ENCODE measurements at regions not wholly inside any gene's neighbourhood (a gene's known extent, or its start where the extent isn't known, plus 50 kb on each side); places are given as distances from the start of the nearest gene placed in this dataset.

GRCh38 chr16:6068063-6068462 is 970.5 kb upstream of the EEF2KMT start:
- H3K4me1 ChIP-seq = no peaks in the 10 kb centered on the region
- no peak overlapping the region for H3K4me3 ChIP-seq
- DNase-seq (no peak), ATAC-seq (no peak)
- H3K36me3 ChIP-seq = no peaks in the 10 kb centered on the region
- H3K9me3 ChIP-seq = peaks cover 0 to 5% (median 0%) of the 10 kb centered on the region in 12 donors
- H3K27me3 ChIP-seq = peaks cover 0 to 7% (median 0%) of the 10 kb centered on the region in 9 donors
- 62 to 75% (median 64%) methylated on average over 4 of the region's 4 CpGs for WGBS, 4 donors
- TF ChIP-seq POLR2A (IDR thresholded peaks at IDR 0.05) = no peak
- TF ChIP-seq, protein P1, sequence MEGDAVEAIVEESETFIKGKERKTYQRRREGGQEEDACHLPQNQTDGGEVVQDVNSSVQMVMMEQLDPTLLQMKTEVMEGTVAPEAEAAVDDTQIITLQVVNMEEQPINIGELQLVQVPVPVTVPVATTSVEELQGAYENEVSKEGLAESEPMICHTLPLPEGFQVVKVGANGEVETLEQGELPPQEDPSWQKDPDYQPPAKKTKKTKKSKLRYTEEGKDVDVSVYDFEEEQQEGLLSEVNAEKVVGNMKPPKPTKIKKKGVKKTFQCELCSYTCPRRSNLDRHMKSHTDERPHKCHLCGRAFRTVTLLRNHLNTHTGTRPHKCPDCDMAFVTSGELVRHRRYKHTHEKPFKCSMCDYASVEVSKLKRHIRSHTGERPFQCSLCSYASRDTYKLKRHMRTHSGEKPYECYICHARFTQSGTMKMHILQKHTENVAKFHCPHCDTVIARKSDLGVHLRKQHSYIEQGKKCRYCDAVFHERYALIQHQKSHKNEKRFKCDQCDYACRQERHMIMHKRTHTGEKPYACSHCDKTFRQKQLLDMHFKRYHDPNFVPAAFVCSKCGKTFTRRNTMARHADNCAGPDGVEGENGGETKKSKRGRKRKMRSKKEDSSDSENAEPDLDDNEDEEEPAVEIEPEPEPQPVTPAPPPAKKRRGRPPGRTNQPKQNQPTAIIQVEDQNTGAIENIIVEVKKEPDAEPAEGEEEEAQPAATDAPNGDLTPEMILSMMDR (IDR thresholded peaks at IDR 0.05) = no peak
- H3K27ac ChIP-seq = no peak overlapping the region
- intact Hi-C loops (cut with DNase I) = no loop called here

DNA sequence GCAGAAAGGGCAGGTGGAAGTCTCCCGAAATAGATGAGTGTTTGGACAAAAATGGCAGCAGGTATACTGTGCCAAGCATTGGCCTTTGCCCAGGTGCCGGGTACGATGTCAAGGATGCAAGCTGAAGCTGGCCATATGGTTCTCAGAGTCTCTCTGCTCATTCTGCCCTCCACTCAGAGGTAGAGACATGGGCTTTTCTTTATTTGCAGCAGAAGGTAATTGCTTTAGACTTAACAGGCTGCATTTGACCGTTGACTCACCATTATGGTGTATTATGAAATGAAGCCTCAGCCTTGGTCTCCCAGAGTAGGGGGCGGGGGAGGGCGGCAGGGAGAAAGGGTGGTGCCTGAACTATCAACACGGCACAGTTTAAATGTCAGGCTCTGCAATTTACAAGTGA is 969.1 kb upstream of the EEF2KMT start:
- Histone ChIP-seq H3K9me3 (peaks cover 0 to 3% (median 0%) of the 10 kb centered on the region in 12 donors), H3K4me3 (no peak overlapping the region), H3K27me3 (peaks cover 0 to 7% (median 0%) of the 10 kb centered on the region in 9 donors), H3K36me3 (no peaks in the 10 kb centered on the region), H3K27ac (no peak overlapping the region), H3K4me1 (no peaks in the 10 kb centered on the region)
- no peak for ATAC-seq
- 55 to 74% (median 59%) methylated on average over 7 of the region's 7 CpGs for WGBS, 4 donors
- TF ChIP-seq POLR2A (IDR thresholded peaks at IDR 0.05) = no peak
- TF ChIP-seq, protein P1 (IDR thresholded peaks at IDR 0.05) = no peak
- no peak for DNase-seq
- intact Hi-C loops (cut with DNase I) = no loop called here

- intact Hi-C loops (cut with DNase I) = no loop called here
- Histone ChIP-seq H3K4me3 (no peak overlapping the region), H3K36me3 (no peaks in the 10 kb centered on the region), H3K27me3 (peaks cover 0 to 7% (median 0%) of the 10 kb centered on the region in 9 donors), H3K9me3 (no peaks in the 10 kb centered on the region), H3K27ac (no peak overlapping the region), H3K4me1 (no peaks in the 10 kb centered on the region)
- no peak for ATAC-seq
- DNase-seq = no peak
- 60 to 85% (median 64%) methylated on average over 3 of the region's 3 CpGs for WGBS, 4 donors
- no peak for TF ChIP-seq POLR2A (IDR thresholded peaks at IDR 0.05)
- TF ChIP-seq, protein P1 (IDR thresholded peaks at IDR 0.05) = no peak
These were observed 965.9 kb upstream of the EEF2KMT start for GRCh38 chr16:6063526-6063925.

- no peaks in the 10 kb centered on the region for H3K27me3 ChIP-seq
- ATAC-seq (no peak), DNase-seq (no peak)
- no peaks in the 10 kb centered on the region for H3K9me3 ChIP-seq
- no peaks in the 10 kb centered on the region for H3K4me1 ChIP-seq
- TF ChIP-seq POLR2A (IDR thresholded peaks at IDR 0.05) = no peak
- TF ChIP-seq, protein P1 (IDR thresholded peaks at IDR 0.05) = no peak
- no peaks in the 10 kb centered on the region for H3K36me3 ChIP-seq
- no peak overlapping the region for H3K4me3 ChIP-seq
- H3K27ac ChIP-seq = no peak overlapping the region
- intact Hi-C loops (cut with DNase I) = no loop called here
These were observed 962.1 kb upstream of the EEF2KMT start for GRCh38 chr16:6059671-6060070.

All from heart left ventricle (tissue), 16 donors.